OCI-LY1 (cell line): ENCODE measurements at regions not wholly inside any gene's neighbourhood (a gene's known extent, or its start where the extent isn't known, plus 50 kb on each side); places are given as distances from the start of the nearest gene placed in this dataset.

Experiments
- EZH2 ChIP-seq: fragments of 200-600 bp; sonication (generic), shearing (Covaris generic); IDR thresholded peaks from 2 replicates; pipeline ENCODE4 v1.8.0; 2017; ENCODE audit warnings: borderline replicate concordance, mixed run types, mild to moderate bottlenecking, antibody characterized with exemption, low read length, moderate library complexity, mixed read lengths
- TF ChIP-seq, protein P1 (sequence below): fragments of 200-600 bp; sonication (generic), shearing (Covaris generic); IDR thresholded peaks from 2 replicates; pipeline ENCODE4 v1.5.1; 2017; ENCODE audit warnings: mild to moderate bottlenecking, antibody characterized with exemption, low read length, moderate library complexity, mixed read lengths

GRCh38 chr5:143946837-143947236 lies 134.9 kb downstream of the HMHB1 start:
- no peak for TF ChIP-seq EZH2
- TF ChIP-seq, protein P1, sequence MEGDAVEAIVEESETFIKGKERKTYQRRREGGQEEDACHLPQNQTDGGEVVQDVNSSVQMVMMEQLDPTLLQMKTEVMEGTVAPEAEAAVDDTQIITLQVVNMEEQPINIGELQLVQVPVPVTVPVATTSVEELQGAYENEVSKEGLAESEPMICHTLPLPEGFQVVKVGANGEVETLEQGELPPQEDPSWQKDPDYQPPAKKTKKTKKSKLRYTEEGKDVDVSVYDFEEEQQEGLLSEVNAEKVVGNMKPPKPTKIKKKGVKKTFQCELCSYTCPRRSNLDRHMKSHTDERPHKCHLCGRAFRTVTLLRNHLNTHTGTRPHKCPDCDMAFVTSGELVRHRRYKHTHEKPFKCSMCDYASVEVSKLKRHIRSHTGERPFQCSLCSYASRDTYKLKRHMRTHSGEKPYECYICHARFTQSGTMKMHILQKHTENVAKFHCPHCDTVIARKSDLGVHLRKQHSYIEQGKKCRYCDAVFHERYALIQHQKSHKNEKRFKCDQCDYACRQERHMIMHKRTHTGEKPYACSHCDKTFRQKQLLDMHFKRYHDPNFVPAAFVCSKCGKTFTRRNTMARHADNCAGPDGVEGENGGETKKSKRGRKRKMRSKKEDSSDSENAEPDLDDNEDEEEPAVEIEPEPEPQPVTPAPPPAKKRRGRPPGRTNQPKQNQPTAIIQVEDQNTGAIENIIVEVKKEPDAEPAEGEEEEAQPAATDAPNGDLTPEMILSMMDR: no peak
